Adipocyte (in vitro differentiated cells): ENCODE measurements at regions not wholly inside any gene's neighbourhood (a gene's known extent, or its start where the extent isn't known, plus 50 kb on each side); places are given as distances from the start of the nearest gene placed in this dataset.

Experiments used
- DNase-seq: peaks from one replicate; pipeline ENCODE4 v3.0.0-alpha.2; 2015; ENCODE audit warnings: low read depth
- H3K27me3 ChIP-seq: replicated peaks from 2 replicates; pipeline ENCODE4 v1.7.0; 2013; ENCODE audit warnings: mild to moderate bottlenecking, low read length, moderate library complexity; ENCODE audit not compliant: control insufficient read depth, insufficient read depth
- H3K36me3 ChIP-seq: 2 replicates; pipeline ENCODE4 v1.7.0; 2013; ENCODE audit warnings: low read length, mild to moderate bottlenecking, moderate library complexity; ENCODE audit not compliant: control insufficient read depth, insufficient read depth, severe bottlenecking
- H3K4me1 ChIP-seq: 2 replicates; pipeline ENCODE4 v1.7.0; 2013; ENCODE audit warnings: mild to moderate bottlenecking, low read length, moderate library complexity; ENCODE audit not compliant: control insufficient read depth, insufficient read depth
- H3K4me3 ChIP-seq: 2 replicates; pipeline ENCODE4 v1.7.0; 2013; ENCODE audit warnings: mild to moderate bottlenecking, low read length, moderate library complexity
- H3K9ac ChIP-seq: 2 replicates; pipeline ENCODE4 v1.7.0; 2013; ENCODE audit warnings: mild to moderate bottlenecking, low read length, moderate library complexity
- H3K9me3 ChIP-seq: 2 replicates; pipeline ENCODE4 v1.7.0; 2013; ENCODE audit warnings: mild to moderate bottlenecking, low read length, moderate library complexity; ENCODE audit not compliant: control insufficient read depth

GRCh38 chr2:235129850-235130249 is 178.0 kb downstream of the SH3BP4 start:
- H3K36me3 ChIP-seq: no peaks in the 10 kb centered on the region
- H3K9me3 ChIP-seq: no peaks in the 10 kb centered on the region
- peak; percentile 10 for DNase-seq
- H3K4me1 ChIP-seq: peaks cover 16% of the 10 kb centered on the region
- no peak overlapping the region for H3K9ac ChIP-seq
- no peak overlapping the region for H3K4me3 ChIP-seq
- H3K27me3 ChIP-seq: no peaks in the 10 kb centered on the region

DNA sequence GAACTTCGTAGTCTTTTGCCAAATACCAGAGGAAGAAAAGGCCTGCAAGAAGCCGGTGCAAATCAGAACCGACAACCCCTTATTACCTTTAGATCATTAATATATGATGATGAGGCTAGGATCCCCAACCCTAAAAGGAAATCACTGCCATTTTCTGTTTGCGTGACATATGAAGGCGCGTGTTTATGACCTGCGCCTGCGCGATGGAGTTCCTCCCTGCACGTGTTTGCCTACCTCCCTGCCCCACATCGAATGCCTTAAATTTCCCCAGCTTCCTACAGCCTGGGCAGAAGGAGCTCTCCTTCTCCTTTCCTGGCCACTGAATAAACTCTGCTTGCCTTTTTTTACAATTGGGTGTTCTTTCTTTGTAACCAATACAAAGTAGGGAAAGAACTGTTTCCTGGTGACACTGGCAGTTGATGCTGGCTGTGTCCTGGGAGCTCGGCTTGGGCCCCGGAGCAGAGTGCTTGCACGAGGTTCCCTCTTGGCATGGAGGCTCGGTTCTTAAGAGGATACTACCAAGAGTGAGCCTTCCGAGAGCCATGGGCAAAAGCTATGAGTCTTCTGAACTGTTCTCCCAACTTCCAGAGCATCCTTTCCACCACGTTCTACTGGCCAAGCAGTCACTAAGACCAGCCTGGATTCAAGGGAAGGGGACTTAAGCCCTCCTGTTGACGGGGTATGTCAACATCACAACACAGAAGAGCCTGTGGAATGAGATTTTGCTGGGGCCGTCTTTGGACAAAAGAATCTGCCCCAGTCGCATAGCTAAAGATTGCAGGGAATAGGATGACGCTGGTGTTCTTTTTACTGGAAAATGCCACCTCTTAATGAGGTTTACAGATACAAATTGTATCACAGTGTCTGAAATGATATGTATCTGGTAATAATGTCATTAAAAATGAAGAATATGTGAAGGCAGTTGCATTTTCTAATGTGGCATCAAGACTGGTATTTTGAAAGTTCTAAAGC is 179.8 kb downstream of the SH3BP4 start:
- DNase-seq: no peak
- Histone ChIP-seq H3K4me1 (peaks cover 11% of the 10 kb centered on the region), H3K9ac (no peak overlapping the region), H3K27me3 (no peaks in the 10 kb centered on the region), H3K4me3 (no peak overlapping the region), H3K36me3 (no peaks in the 10 kb centered on the region), H3K9me3 (no peaks in the 10 kb centered on the region)

DNA sequence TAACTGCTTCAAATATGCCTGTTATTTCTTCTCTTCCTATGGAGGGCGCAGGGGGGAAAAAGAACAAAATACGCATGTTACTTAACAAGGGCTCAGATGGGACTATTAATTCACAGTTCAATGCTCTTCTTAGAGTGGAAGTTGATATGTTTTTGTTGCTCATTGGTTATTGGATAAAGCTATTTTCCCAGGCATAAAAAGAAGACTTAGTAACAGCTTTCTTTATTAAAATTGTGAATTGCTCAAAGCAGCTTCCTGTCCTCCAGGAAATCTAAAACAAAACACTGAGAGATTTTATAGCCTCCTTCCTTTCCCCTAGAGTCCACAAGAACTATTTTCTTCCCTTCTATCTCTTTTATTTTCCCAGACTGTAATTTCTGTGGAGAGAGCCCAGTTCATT is 180.8 kb downstream of the SH3BP4 start:
- no peak for DNase-seq
- Histone ChIP-seq H3K4me1 (peaks cover 5% of the 10 kb centered on the region), H3K27me3 (no peaks in the 10 kb centered on the region), H3K4me3 (no peak overlapping the region), H3K36me3 (no peaks in the 10 kb centered on the region), H3K9ac (no peak overlapping the region), H3K9me3 (no peaks in the 10 kb centered on the region)

DNA sequence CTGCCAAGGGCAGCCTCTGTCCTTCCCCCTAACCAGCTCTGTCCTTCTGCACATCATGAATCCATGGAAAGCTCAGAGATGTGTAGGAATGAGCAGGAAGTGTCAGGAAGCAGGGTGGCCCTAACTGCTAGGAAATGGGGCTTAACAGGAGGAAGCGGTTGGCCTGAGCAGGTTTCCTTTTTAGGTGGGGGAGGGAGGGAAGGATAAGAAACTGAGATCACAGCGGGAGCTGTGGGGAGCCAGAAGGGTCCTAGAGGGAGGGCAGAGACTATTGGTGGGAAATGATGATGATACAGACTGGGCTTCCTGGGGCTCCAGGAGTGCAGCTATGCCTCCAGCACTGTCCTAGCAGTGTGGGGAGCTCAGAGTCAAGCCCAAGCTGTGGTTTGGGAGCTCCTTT is 182.0 kb downstream of the SH3BP4 start:
- Histone ChIP-seq H3K4me3 (no peak overlapping the region), H3K9me3 (no peaks in the 10 kb centered on the region), H3K36me3 (no peaks in the 10 kb centered on the region), H3K4me1 (peaks cover 5% of the 10 kb centered on the region), H3K27me3 (no peaks in the 10 kb centered on the region), H3K9ac (no peak overlapping the region)
- no peak for DNase-seq

GRCh38 chr2:235134420-235134819 is 182.6 kb downstream of the SH3BP4 start:
- peaks cover 5% of the 10 kb centered on the region for H3K4me1 ChIP-seq
- DNase-seq: no peak
- H3K9me3 ChIP-seq: no peaks in the 10 kb centered on the region
- H3K36me3 ChIP-seq: no peaks in the 10 kb centered on the region
- no peak overlapping the region for H3K9ac ChIP-seq
- H3K4me3 ChIP-seq: no peak overlapping the region
- H3K27me3 ChIP-seq: no peaks in the 10 kb centered on the region

GRCh38 chr2:235135195-235135965 is 183.6 kb downstream of the SH3BP4 start:
- DNase-seq: no peak
- no peaks in the 10 kb centered on the region for H3K9me3 ChIP-seq

GRCh38 chr2:235135990-235136561 is 184.3 kb downstream of the SH3BP4 start:
- Histone ChIP-seq H3K4me1 (peaks cover 5% of the 10 kb centered on the region), H3K36me3 (no peaks in the 10 kb centered on the region), H3K4me3 (no peak overlapping the region), H3K9me3 (no peaks in the 10 kb centered on the region), H3K9ac (no peak overlapping the region), H3K27me3 (no peaks in the 10 kb centered on the region)
- DNase-seq: peak; percentile 91

More at GRCh38 chr2:235135195-235135965, 183.6 kb downstream of the SH3BP4 start:
- Histone ChIP-seq H3K27me3 (no peaks in the 10 kb centered on the region), H3K36me3 (no peaks in the 10 kb centered on the region), H3K9ac (no peak overlapping the region), H3K4me3 (no peak overlapping the region), H3K4me1 (peaks cover 5% of the 10 kb centered on the region)

DNA sequence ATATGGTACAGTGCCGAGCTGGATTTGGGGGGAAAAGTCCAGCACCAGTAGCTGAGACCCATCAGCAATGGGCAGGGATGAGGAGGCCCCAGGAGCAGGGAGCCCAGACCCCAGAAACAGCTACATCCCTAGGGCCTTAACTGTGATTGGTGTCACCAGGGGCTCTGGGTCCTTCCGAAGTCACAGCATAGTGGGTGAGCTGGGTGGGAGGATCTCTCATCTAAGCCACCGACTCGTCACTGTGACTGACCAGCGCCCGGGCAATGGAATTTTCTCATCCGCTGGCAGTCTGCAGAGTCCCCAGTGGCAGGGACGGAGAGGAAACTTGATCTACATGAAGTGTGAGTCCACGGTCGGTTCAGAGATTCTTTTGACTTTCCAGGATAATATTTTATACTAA is 186.5 kb downstream of the SH3BP4 start:
- Histone ChIP-seq H3K27me3 (no peaks in the 10 kb centered on the region), H3K4me1 (peaks cover 5% of the 10 kb centered on the region), H3K9ac (no peak overlapping the region), H3K4me3 (no peak overlapping the region), H3K9me3 (no peaks in the 10 kb centered on the region), H3K36me3 (no peaks in the 10 kb centered on the region)
- no peak for DNase-seq

- no peak for DNase-seq
- Histone ChIP-seq H3K4me3 (no peak overlapping the region), H3K27me3 (peaks cover 5% of the 10 kb centered on the region), H3K4me1 (no peaks in the 10 kb centered on the region), H3K9ac (no peak overlapping the region), H3K36me3 (no peaks in the 10 kb centered on the region), H3K9me3 (no peaks in the 10 kb centered on the region)
Observed at GRCh38 chr2:235139956-235140800, 188.4 kb downstream of the SH3BP4 start.

GRCh38 chr2:235140801-235141081 is 188.9 kb downstream of the SH3BP4 start:
- Histone ChIP-seq H3K27me3 (peaks cover 5% of the 10 kb centered on the region), H3K9me3 (no peaks in the 10 kb centered on the region), H3K36me3 (no peaks in the 10 kb centered on the region), H3K4me1 (no peaks in the 10 kb centered on the region), H3K9ac (no peak overlapping the region), H3K4me3 (no peak overlapping the region)
- DNase-seq: no peak
